Rectal smooth muscle tissue (tissue), 1 donor: ENCODE measurements at regions not wholly inside any gene's neighbourhood (a gene's known extent, or its start where the extent isn't known, plus 50 kb on each side); places are given as distances from the start of the nearest gene placed in this dataset.
"Not testable (repeated sequence)": the region's sequence is repeated elsewhere in the genome, so short reads cannot be mapped to it uniquely, and the experiment has no call there.

ENCODE experiments used
- H3K27ac ChIP-seq: one replicate; pipeline ENCODE4 v1.7.0; 2013; ENCODE audit warnings: low read depth, low read length, inconsistent platforms
- H3K27me3 ChIP-seq: one replicate; pipeline ENCODE4 v1.7.0; 2013; ENCODE audit warnings: low read length; ENCODE audit not compliant: control insufficient read depth, insufficient read depth
- H3K36me3 ChIP-seq: one replicate; pipeline ENCODE4 v1.7.0; 2013; ENCODE audit warnings: low read length; ENCODE audit not compliant: control insufficient read depth, insufficient read depth
- H3K4me1 ChIP-seq: one replicate; pipeline ENCODE4 v1.7.0; 2013; ENCODE audit warnings: low read length; ENCODE audit not compliant: control insufficient read depth, insufficient read depth
- H3K4me3 ChIP-seq: one replicate; pipeline ENCODE4 v1.7.0; 2013; ENCODE audit warnings: low read length
- H3K9ac ChIP-seq: one replicate; pipeline ENCODE4 v1.7.0; 2013; ENCODE audit warnings: low read length

- H3K4me1 ChIP-seq, H3K27ac ChIP-seq, H3K9ac ChIP-seq, H3K36me3 ChIP-seq, H3K4me3 ChIP-seq, H3K27me3 ChIP-seq: not testable (repeated sequence)
These were observed 170.0 kb upstream of the NBPF19 start for GRCh38 chr1:149304796-149305195.

DNA sequence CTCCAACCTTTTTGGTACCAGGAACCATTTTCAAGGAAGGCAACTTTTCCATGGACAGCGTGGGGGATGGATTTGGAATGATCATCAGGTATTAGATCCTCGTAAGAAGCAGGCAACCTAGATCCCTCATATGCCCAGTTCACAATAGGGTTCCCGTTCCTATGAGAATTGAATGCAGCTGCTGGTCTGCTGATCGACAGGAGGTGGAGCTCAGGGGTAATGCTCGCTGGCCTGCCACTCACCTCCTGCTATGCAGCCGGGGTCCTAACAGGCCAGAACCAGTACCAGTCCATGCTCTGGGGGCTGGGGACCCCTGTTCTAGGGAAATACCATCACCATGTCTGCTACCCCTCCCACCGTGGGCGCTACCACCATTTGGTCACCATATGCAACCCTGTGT is 167.2 kb upstream of the NBPF19 start:
- H3K4me1 ChIP-seq, H3K4me3 ChIP-seq, H3K9ac ChIP-seq, H3K27ac ChIP-seq, H3K36me3 ChIP-seq, H3K27me3 ChIP-seq: not testable (repeated sequence)

GRCh38 chr1:149314921-149315320 is 159.9 kb upstream of the NBPF19 start:
- H3K36me3 ChIP-seq, H3K9ac ChIP-seq, H3K27ac ChIP-seq, H3K4me3 ChIP-seq, H3K4me1 ChIP-seq, H3K27me3 ChIP-seq: not testable (repeated sequence)

DNA sequence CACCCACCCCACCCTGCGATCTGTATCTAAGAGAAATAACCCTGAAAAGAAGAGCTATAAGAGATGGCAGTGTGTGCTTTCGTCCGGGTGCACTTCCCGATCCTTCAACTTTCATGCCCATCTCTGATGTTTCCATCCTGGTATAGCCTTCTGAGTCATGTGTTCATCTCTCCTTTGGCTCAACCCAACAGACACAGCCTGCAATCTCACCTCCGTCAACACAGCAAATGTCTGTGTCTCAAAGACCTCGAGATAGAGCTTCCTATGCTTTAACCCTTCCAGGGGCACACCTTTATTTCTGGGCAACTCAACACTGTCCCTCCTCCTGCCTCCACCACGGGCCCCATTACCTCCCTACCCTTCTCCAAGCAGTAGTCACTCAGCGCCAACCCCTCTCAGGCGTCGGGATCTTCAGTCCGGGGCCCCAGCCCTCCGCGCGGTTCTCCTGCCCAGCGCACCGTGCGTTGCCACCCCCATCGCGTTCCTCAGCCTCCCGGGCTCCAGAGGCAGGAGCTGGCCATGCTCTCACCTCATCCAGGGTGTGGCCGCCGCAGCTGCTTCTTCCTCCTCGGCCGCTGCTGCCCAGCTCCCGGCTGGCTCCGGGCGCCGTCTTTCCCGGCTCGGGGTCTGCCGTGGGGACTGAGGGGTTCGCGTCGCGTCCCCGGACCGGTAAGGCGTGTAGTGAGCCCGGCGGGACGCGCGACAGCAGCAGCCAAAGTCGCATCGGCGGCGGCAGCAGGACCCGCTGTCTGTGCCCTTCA is 153.7 kb upstream of the NBPF19 start:
- not testable (repeated sequence) for H3K36me3 ChIP-seq, H3K9ac ChIP-seq, H3K27me3 ChIP-seq, H3K4me3 ChIP-seq, H3K4me1 ChIP-seq, H3K27ac ChIP-seq

DNA sequence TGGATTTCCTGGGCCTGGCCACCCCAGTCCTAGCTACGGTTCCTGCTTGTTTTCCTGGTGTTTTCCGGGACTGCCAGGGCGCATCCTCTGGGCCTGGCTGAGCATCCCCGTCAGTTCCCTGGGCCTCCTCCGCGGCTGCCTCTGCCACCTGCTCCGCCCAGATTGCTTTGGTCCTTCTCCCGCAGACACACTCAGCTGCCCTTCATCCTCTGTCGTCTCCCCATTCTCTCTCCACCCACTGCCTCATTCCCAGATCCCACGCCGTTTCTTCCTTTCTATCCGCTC is 153.2 kb upstream of the NBPF19 start:
- H3K4me1 ChIP-seq, H3K4me3 ChIP-seq, H3K27ac ChIP-seq, H3K27me3 ChIP-seq, H3K9ac ChIP-seq, H3K36me3 ChIP-seq: not testable (repeated sequence)

DNA sequence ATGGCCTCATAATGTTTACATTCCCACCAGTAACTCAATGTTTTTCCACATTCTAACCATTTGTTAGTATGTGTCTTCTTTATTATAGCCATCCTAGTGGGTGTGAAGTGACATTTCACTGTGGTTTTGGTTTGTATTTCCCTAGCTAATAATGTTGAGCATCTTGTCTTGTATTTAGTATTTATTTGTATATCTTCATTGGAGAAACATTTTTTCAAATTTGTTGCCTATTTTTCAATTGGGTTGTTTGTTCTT is 144.8 kb upstream of the NBPF19 start:
- not testable (repeated sequence) for H3K9ac ChIP-seq, H3K27ac ChIP-seq, H3K27me3 ChIP-seq, H3K36me3 ChIP-seq, H3K4me3 ChIP-seq, H3K4me1 ChIP-seq

DNA sequence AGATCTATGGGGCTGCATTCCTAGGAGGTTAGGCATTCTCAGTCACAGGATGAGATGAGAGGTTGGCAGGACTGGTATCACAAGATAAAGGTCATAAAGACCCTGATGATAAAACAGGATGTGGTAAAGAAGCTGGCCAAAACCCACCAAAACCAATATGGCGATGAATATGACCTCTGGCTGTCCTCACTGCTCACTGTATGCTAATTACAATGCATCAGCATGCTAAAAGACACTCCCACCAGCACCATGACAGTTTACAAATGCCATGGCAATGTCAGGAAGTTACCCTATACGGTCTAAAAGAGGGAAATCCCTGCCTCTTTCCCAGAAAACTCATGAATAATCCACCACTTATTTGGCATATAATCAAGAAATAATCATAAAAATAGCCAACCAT is 138.8 kb upstream of the NBPF19 start:
- H3K27me3 ChIP-seq, H3K27ac ChIP-seq, H3K4me3 ChIP-seq, H3K9ac ChIP-seq, H3K4me1 ChIP-seq, H3K36me3 ChIP-seq: not testable (repeated sequence)

GRCh38 chr1:149338221-149338691 is 136.6 kb upstream of the NBPF19 start:
- not testable (repeated sequence) for H3K27ac ChIP-seq, H3K4me1 ChIP-seq, H3K4me3 ChIP-seq, H3K36me3 ChIP-seq, H3K9ac ChIP-seq, H3K27me3 ChIP-seq

DNA sequence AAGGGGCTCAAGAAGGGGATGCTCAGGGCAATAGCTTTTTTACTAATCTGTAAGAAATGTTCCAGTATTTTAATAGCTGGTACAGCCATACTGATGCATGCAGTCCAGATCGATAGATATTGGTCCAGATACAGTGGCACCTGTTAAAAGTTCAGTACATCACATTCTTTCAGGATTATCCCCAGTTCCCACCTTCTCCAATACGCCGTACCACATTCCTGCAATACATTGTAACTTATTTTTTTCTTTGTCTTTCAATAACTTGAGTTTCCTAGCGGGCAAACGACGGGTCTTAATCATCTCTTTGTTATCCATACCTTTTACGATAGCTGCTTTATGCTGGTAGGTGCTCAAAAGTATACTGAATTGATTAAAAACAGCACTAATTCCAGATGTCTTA is 136.1 kb upstream of the NBPF19 start:
- H3K4me1 ChIP-seq, H3K36me3 ChIP-seq, H3K27me3 ChIP-seq, H3K4me3 ChIP-seq, H3K27ac ChIP-seq, H3K9ac ChIP-seq: not testable (repeated sequence)

GRCh38 chr1:149349448-149349847 is 125.4 kb upstream of the NBPF19 start:
- not testable (repeated sequence) for H3K27me3 ChIP-seq, H3K9ac ChIP-seq, H3K4me3 ChIP-seq, H3K4me1 ChIP-seq, H3K27ac ChIP-seq, H3K36me3 ChIP-seq

DNA sequence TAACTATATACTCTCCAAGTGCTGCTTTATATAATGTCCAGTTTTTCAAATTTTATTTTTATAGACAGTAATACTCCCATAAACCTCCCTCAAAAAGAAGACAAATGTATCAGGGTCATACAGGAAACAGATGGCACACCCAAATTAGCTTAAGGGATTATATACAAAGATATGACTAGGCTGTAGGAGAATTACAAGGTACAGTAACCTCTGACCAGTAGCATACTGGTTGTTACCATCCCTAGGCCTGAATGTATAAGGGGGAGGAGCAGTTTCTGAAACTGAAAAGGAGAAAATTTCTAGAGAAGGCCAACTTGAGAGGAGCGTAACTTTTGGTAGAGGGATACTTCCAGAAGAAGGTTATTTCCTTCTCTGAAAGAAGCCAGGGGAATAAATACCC is 122.6 kb upstream of the NBPF19 start:
- H3K36me3 ChIP-seq, H3K4me3 ChIP-seq, H3K27ac ChIP-seq, H3K9ac ChIP-seq, H3K27me3 ChIP-seq, H3K4me1 ChIP-seq: not testable (repeated sequence)

- H3K36me3 ChIP-seq, H3K4me3 ChIP-seq, H3K4me1 ChIP-seq, H3K27me3 ChIP-seq, H3K9ac ChIP-seq, H3K27ac ChIP-seq: not testable (repeated sequence)
These were observed 120.3 kb upstream of the NBPF19 start for GRCh38 chr1:149354579-149354978.

DNA sequence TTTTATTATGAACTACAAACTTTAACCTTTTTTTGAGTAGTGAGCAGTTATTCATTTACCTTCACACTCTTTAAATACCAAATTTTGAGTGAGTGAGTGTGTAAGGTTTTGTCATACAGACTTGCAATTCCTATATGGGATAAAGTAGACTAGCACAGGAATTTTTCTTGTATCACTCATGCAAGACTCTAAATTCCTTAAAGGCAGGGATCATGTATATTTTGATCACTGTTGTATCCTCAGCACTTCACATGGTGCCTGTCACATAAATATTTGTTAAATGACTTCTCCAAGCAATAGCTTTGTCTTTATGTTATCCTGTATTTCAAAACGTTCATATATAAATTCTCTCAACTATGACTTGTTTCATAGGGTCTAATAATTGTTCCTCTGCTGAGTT is 119.1 kb upstream of the NBPF19 start:
- H3K4me3 ChIP-seq, H3K36me3 ChIP-seq, H3K9ac ChIP-seq, H3K27ac ChIP-seq, H3K27me3 ChIP-seq, H3K4me1 ChIP-seq: not testable (repeated sequence)

DNA sequence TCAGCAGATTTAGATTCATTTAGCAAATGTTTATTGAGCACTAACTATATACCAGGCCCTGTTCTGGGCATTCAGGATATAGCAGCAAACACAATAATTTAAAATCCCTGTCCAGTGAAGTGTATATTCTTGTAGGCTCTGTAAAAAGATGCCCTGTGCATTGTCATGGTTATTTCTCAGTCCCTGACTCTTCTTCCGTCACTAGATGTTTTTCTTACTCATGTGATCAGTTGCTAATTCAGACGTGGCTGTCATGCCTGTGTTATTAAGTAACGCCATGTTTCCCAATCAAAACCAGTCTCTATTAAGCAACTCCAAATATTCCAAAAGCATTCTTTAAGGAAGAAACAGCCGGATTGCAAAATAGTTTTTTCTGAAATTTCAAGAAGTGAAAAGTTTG is 118.7 kb upstream of the NBPF19 start:
- H3K4me1 ChIP-seq, H3K36me3 ChIP-seq, H3K27me3 ChIP-seq, H3K27ac ChIP-seq, H3K4me3 ChIP-seq, H3K9ac ChIP-seq: not testable (repeated sequence)
